Thyroid gland (tissue), 4 donors: ENCODE measurements at regions not wholly inside any gene's neighbourhood (a gene's known extent, or its start where the extent isn't known, plus 50 kb on each side); places are given as distances from the start of the nearest gene placed in this dataset.

Source experiments
- DNase-seq, 2 donors: peaks; one replicate each; pipeline ENCODE4 v3.0.0-alpha.2; 2019
- H3K27ac ChIP-seq, 3 donors: fragments of 200-600 bp; sonication (generic); 1 replicate in 2 of 3; 2 replicates in 1 of 3; pipeline ENCODE4 v1.5.1; 2016 to 2019; ENCODE audit warnings: mild to moderate bottlenecking in 1 of 3, moderate library complexity in 1 of 3
- H3K27me3 ChIP-seq: fragments of 200-600 bp; sonication (generic); one replicate; pipeline ENCODE4 v1.5.1; 2019
- H3K36me3 ChIP-seq, 2 donors: fragments of 200-600 bp; sonication (generic); one replicate each; pipeline ENCODE4 v1.5.1; 2016 to 2019
- H3K4me1 ChIP-seq, 2 donors: fragments of 200-600 bp; sonication (generic); one replicate each; pipeline ENCODE4 v1.5.1; 2017 to 2019
- H3K4me3 ChIP-seq, 3 donors: fragments of 200-600 bp; sonication (generic); replicated peaks in 1 of 3; 1 replicate in 2 of 3; 2 replicates in 1 of 3; pipeline ENCODE4 v1.5.1; 2016; ENCODE audit warnings: mild to moderate bottlenecking in 1 of 3
- H3K9me3 ChIP-seq: fragments of 200-600 bp; sonication (generic); one replicate; pipeline ENCODE4 v1.5.1; 2017
- POLR2A ChIP-seq, 2 donors: fragments of 450-650 bp; IDR thresholded peaks; one replicate each; pipeline ENCODE4 v1.6.1; 2017; ENCODE audit warnings: antibody characterized with exemption in 2 of 2, mild to moderate bottlenecking in 2 of 2, moderate library complexity in 1 of 2
- WGBS, 2 donors: methylation state at CpG; one replicate each; pipeline ENCODE4 v1.1.5; 2017; 5-methylcytosine and 5-hydroxymethylcytosine counted together
- intact Hi-C: fragments of 100-400 bp; cut with DNase I; formaldehyde crosslinking; loops from one replicate; pipeline ENCODE4 v1.15.1; 2023
- TF ChIP-seq, protein P1 (sequence below), 6 experiments: fragments of 200-600 bp in 3 of 6; fragments of 450-650 bp in 3 of 6; sonication (generic) in 3 of 6; IDR thresholded peaks; one replicate each; pipeline ENCODE4 v1.5.1; 2016 to 2019; ENCODE audit warnings: antibody characterized with exemption in 6 of 6, mild to moderate bottlenecking in 2 of 6, inconsistent platforms in 1 of 6, moderate library complexity in 1 of 6

- Histone ChIP-seq H3K4me3 (no peak overlapping the region), H3K36me3 (no peaks in the 10 kb centered on the region), H3K27ac (no peak overlapping the region), H3K4me1 (peaks cover 0 to 5% of the 10 kb centered on the region in 2 donors), H3K9me3 (no peaks in the 10 kb centered on the region), H3K27me3 (no peaks in the 10 kb centered on the region)
- no peak for DNase-seq
- intact Hi-C loops = no loop called here
- TF ChIP-seq, protein P1, sequence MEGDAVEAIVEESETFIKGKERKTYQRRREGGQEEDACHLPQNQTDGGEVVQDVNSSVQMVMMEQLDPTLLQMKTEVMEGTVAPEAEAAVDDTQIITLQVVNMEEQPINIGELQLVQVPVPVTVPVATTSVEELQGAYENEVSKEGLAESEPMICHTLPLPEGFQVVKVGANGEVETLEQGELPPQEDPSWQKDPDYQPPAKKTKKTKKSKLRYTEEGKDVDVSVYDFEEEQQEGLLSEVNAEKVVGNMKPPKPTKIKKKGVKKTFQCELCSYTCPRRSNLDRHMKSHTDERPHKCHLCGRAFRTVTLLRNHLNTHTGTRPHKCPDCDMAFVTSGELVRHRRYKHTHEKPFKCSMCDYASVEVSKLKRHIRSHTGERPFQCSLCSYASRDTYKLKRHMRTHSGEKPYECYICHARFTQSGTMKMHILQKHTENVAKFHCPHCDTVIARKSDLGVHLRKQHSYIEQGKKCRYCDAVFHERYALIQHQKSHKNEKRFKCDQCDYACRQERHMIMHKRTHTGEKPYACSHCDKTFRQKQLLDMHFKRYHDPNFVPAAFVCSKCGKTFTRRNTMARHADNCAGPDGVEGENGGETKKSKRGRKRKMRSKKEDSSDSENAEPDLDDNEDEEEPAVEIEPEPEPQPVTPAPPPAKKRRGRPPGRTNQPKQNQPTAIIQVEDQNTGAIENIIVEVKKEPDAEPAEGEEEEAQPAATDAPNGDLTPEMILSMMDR (IDR thresholded peaks at IDR 0.05) = no peak
- no peak for TF ChIP-seq POLR2A (IDR thresholded peaks at IDR 0.05)
- 92% methylated on average over 3 of the region's 3 CpGs for WGBS, 2 donors
Observed at GRCh38 chr1:83112248-83112885, 886.6 kb downstream of the TTLL7 start.

DNA sequence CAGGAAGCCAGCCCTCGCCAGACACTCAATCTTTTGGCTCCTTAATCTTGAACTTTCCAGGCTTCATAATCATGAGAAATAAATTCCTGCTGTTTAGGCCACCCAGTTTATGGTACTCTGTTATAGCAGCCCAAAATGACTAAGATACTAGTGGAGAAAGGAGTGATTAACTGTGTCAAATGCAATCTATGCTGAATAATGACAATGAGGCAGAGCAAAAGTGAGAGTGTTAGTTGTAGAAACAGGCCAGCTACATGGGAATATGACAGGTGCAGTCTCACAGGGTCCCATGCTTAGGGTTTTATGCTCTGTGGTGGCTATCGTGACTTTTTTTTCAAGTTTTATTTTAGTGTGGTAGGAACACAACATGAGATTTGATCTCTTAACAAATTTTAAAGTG is 888.8 kb downstream of the TTLL7 start:
- Histone ChIP-seq H3K9me3 (no peaks in the 10 kb centered on the region), H3K4me1 (peaks cover 0 to 5% of the 10 kb centered on the region in 2 donors), H3K27ac (no peak overlapping the region), H3K27me3 (no peaks in the 10 kb centered on the region), H3K36me3 (no peaks in the 10 kb centered on the region), H3K4me3 (no peak overlapping the region)
- no peak for TF ChIP-seq POLR2A (IDR thresholded peaks at IDR 0.05)
- TF ChIP-seq, protein P1 (IDR thresholded peaks at IDR 0.05) = no peak
- DNase-seq = no peak
- intact Hi-C loops = no loop called here
- WGBS, 2 donors = 93 to 98% methylated on average over 2 of the region's 2 CpGs

DNA sequence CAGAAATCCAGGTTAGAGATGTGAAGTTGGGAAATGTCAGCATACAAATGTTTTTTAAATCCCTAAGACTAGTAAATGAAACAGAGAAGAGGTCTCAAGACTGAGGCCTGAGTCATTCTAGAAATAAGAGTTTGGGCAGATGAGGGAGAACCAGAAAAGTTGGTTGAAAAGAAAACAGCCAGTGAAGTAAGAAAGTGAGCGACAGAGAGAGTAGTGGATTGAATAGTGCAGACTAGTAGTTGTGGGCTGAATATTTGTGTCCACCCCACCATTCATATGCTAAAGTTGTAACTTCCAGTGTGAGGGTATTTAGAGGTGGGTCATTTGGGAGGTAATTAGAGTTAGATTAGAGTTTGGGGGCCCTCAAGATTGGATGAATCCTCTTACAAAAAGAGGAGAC is 889.2 kb downstream of the TTLL7 start:
- no peak for DNase-seq
- intact Hi-C loops = no loop called here
- peaks cover 0 to 5% of the 10 kb centered on the region in 2 donors for H3K4me1 ChIP-seq
- WGBS, 2 donors = 45 to 47% methylated on average over 1 of the region's 1 CpG
- no peak overlapping the region for H3K4me3 ChIP-seq
- TF ChIP-seq POLR2A (IDR thresholded peaks at IDR 0.05) = no peak
- TF ChIP-seq, protein P1 (IDR thresholded peaks at IDR 0.05) = no peak
- no peak overlapping the region for H3K27ac ChIP-seq
- H3K27me3 ChIP-seq = no peaks in the 10 kb centered on the region
- no peaks in the 10 kb centered on the region for H3K36me3 ChIP-seq
- no peaks in the 10 kb centered on the region for H3K9me3 ChIP-seq

GRCh38 chr1:83104558-83104957 is 894.4 kb downstream of the TTLL7 start:
- TF ChIP-seq POLR2A (IDR thresholded peaks at IDR 0.05) = no peak
- TF ChIP-seq, protein P1 (IDR thresholded peaks at IDR 0.05) = no peak
- intact Hi-C loops = no loop called here
- Histone ChIP-seq H3K9me3 (no peaks in the 10 kb centered on the region), H3K27ac (no peak overlapping the region), H3K36me3 (no peaks in the 10 kb centered on the region), H3K4me1 (no peaks in the 10 kb centered on the region), H3K27me3 (no peaks in the 10 kb centered on the region), H3K4me3 (no peak overlapping the region)
- no peak for DNase-seq
- 62 to 72% methylated on average over 2 of the region's 2 CpGs for WGBS, 2 donors

DNA sequence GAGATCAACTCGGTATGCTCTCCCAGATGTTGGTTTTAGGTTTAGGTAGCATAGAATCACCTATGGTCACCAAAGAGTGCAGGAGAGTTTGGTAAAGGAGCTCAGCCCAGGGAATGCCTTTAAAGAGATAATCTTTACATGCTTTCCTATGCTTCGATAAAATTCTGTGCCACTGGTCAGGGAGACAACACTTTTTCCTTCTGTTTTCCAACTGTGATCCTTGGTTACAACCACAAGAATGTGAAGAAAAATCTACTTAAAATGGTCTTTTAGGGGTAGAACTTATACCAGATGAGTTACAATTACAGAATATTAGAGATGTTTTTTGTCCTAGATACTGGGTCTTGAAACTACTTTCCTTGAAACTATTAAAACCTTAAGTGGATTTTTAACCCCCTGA is 895.6 kb downstream of the TTLL7 start:
- intact Hi-C loops = no loop called here
- H3K4me1 ChIP-seq = no peaks in the 10 kb centered on the region
- TF ChIP-seq, protein P1 (IDR thresholded peaks at IDR 0.05) = no peak
- TF ChIP-seq POLR2A (IDR thresholded peaks at IDR 0.05) = no peak

More for the DNA sequence above, 895.6 kb downstream of the TTLL7 start:
- H3K4me3 ChIP-seq = no peak overlapping the region
- no peaks in the 10 kb centered on the region for H3K27me3 ChIP-seq
- H3K36me3 ChIP-seq = no peaks in the 10 kb centered on the region
- H3K27ac ChIP-seq = no peak overlapping the region
- H3K9me3 ChIP-seq = no peaks in the 10 kb centered on the region
- 90 to 94% methylated on average over 2 of the region's 2 CpGs for WGBS, 2 donors
- DNase-seq = no peak
